ENCODE measurements at regions not wholly inside any gene's neighbourhood (a gene's known extent, or its start where the extent isn't known, plus 50 kb on each side); places are given as distances from the start of the nearest gene placed in this dataset.

DNA sequence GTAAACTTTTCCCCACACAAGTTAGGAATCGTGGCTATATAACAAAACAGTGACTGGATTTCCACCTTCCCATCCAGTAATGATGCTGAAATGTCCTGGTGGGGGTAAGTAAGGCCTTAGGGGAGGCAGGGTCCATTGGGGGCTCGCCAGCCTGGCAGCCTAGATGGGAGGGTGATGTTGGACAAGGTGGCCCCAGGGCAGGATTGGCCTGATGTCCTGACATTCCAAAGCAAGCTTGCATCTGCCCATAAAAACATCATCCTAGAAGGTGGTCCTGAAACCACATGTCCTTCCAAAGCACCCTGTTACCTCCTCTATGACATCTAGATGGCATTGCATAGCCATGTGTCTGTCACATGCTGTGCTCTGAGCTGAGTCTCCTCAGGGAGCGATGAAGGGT, 54.1 kb upstream of the RAB6C start:
- Histone ChIP-seq H3K27me3 (replicated peaks; ENCODE audit: insufficient read depth, low read length) (no peaks in the 10 kb centered on the region), H3K9ac (ENCODE audit: low read length) (no peak overlapping the region), H4K20me1 (ENCODE audit: insufficient read depth, low read length) (no peaks in the 10 kb centered on the region), H3K9me3 (replicated peaks; ENCODE audit: insufficient read depth, low read length) (no peaks in the 10 kb centered on the region), H3K4me1 (ENCODE audit: low read length) (0 out of 2 replicates have a peak, but pooled peaks cover 2% of the 10 kb centered on the region), H3K27ac (ENCODE audit: low read length) (no peak overlapping the region), H3K79me2 (ENCODE audit: low read length) (no peaks in the 10 kb centered on the region), H3K36me3 (replicated peaks; ENCODE audit: insufficient read depth, low read length) (no peaks in the 10 kb centered on the region), H3K9me2 (replicated peaks; ENCODE audit: insufficient read depth, low read length) (no peaks in the 10 kb centered on the region), H3K4me3 (ENCODE audit: low read length) (no peak overlapping the region), H2AFZ (ENCODE audit: low read length) (no peak overlapping the region), H3F3A (ENCODE audit: insufficient read depth, low read length) (no peaks in the 10 kb centered on the region), H3K4me2 (ENCODE audit: low read depth, low read length) (no peak overlapping the region)
- TF ChIP-seq EZH2 (optimal IDR thresholded peaks at IDR 0.05; ENCODE audit: low read depth, low read length): no peak
- TF ChIP-seq, protein P1, sequence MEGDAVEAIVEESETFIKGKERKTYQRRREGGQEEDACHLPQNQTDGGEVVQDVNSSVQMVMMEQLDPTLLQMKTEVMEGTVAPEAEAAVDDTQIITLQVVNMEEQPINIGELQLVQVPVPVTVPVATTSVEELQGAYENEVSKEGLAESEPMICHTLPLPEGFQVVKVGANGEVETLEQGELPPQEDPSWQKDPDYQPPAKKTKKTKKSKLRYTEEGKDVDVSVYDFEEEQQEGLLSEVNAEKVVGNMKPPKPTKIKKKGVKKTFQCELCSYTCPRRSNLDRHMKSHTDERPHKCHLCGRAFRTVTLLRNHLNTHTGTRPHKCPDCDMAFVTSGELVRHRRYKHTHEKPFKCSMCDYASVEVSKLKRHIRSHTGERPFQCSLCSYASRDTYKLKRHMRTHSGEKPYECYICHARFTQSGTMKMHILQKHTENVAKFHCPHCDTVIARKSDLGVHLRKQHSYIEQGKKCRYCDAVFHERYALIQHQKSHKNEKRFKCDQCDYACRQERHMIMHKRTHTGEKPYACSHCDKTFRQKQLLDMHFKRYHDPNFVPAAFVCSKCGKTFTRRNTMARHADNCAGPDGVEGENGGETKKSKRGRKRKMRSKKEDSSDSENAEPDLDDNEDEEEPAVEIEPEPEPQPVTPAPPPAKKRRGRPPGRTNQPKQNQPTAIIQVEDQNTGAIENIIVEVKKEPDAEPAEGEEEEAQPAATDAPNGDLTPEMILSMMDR (IDR thresholded peaks at IDR 0.05; ENCODE audit: low read length): no peak
- no peak for TF ChIP-seq EZH2phosphoT487 (IDR thresholded peaks at IDR 0.05; ENCODE audit: low read length)
- DNase-seq: no peak

DNA sequence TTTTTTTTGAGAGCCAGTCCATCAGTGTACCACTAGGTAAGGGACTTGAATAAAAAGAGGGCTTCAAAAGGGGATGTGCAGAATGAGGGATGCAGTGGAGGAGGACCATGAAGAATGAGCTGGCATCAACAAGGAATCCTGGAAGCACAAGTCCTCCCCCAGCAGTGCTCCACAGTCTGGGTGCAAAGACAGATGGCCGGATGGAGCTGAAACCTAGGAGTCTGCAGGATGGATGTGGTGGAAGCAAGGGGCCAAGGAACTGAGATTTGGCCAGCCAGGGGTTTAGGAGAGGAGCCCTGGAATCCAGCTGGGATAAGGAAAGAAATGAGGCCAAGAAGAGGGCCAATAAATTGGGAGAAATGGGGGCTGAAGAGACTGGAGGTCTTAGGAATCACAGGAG, 51.8 kb upstream of the RAB6C start:
- Histone ChIP-seq H3K79me2 (ENCODE audit: low read length) (no peaks in the 10 kb centered on the region), H3K4me1 (ENCODE audit: low read length) (no peaks in the 10 kb centered on the region), H3K4me2 (ENCODE audit: low read depth, low read length) (no peak overlapping the region), H3K9ac (ENCODE audit: low read length) (no peak overlapping the region), H3K36me3 (replicated peaks; ENCODE audit: insufficient read depth, low read length) (no peaks in the 10 kb centered on the region), H4K20me1 (ENCODE audit: insufficient read depth, low read length) (no peaks in the 10 kb centered on the region), H2AFZ (ENCODE audit: low read length) (no peak overlapping the region), H3K27ac (ENCODE audit: low read length) (no peak overlapping the region), H3K4me3 (ENCODE audit: low read length) (no peak overlapping the region), H3K27me3 (replicated peaks; ENCODE audit: insufficient read depth, low read length) (no peaks in the 10 kb centered on the region), H3K9me3 (replicated peaks; ENCODE audit: insufficient read depth, low read length) (no peaks in the 10 kb centered on the region), H3F3A (ENCODE audit: insufficient read depth, low read length) (no peaks in the 10 kb centered on the region), H3K9me2 (replicated peaks; ENCODE audit: insufficient read depth, low read length) (no peaks in the 10 kb centered on the region)
- DNase-seq: no peak
- no peak for TF ChIP-seq EZH2 (optimal IDR thresholded peaks at IDR 0.05; ENCODE audit: low read depth, low read length)
- TF ChIP-seq, protein P1 (IDR thresholded peaks at IDR 0.05; ENCODE audit: low read length): no peak
- TF ChIP-seq EZH2phosphoT487 (IDR thresholded peaks at IDR 0.05; ENCODE audit: low read length): no peak

DNA sequence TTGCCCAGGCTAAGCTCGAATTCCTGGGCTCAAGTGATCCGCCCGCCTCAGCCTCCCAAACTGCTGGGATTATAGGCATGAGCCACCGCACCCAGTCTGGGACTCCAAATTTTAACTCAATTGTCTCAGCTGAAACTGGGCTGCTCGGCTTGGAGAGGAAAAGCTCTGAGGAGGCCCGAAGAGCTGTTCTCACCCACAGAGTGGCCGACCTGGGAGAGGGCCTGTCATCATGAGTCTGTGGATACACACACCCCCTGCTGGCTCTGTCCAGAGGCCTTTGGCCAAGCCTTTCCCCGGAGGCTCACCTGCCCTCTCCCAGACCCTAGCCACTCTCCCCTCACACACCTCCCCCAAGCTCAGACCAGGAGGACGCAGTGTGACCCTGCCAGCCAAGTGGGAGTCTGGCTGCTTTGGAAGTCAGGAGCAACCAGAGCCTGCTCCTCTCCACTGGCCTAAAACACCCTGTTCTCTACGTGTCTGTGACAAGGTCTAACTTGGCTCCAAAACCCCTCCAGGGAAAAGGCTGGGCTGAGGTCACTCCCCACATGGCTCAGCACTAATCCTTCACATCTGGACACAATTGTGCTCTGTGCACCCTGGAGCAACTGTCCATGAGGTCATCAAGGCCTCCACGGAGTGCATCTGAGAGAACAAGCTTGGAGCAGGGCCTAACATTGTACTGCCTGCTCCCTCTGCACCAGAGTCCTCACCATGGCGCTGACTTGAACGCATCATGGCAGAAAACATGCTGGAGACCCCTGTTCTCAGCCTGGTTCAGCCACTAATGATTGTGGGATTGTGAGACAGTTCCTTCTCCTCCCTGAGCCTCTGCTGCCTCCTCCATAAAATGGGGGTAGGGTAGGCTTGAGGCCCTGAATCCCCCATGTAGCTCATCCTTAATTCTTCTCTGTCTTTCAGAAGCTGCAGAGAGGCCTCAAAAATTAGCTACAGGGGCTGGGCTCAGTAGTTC, 49.9 kb upstream of the RAB6C start:
- Histone ChIP-seq H3F3A (ENCODE audit: insufficient read depth, low read length) (no peaks in the 10 kb centered on the region), H3K79me2 (ENCODE audit: low read length) (no peaks in the 10 kb centered on the region), H3K4me2 (ENCODE audit: low read depth, low read length) (no peak overlapping the region), H3K36me3 (replicated peaks; ENCODE audit: insufficient read depth, low read length) (no peaks in the 10 kb centered on the region), H3K4me3 (ENCODE audit: low read length) (no peak overlapping the region), H3K9me2 (replicated peaks; ENCODE audit: insufficient read depth, low read length) (no peaks in the 10 kb centered on the region), H4K20me1 (ENCODE audit: insufficient read depth, low read length) (no peaks in the 10 kb centered on the region), H3K27ac (ENCODE audit: low read length) (no peak overlapping the region), H3K9me3 (replicated peaks; ENCODE audit: insufficient read depth, low read length) (no peaks in the 10 kb centered on the region), H3K4me1 (ENCODE audit: low read length) (no peaks in the 10 kb centered on the region), H3K27me3 (replicated peaks; ENCODE audit: insufficient read depth, low read length) (no peaks in the 10 kb centered on the region), H2AFZ (ENCODE audit: low read length) (no peak overlapping the region), H3K9ac (ENCODE audit: low read length) (no peak overlapping the region)
- no peak for DNase-seq
- TF ChIP-seq EZH2 (optimal IDR thresholded peaks at IDR 0.05; ENCODE audit: low read depth, low read length) (no peak), EZH2phosphoT487 (IDR thresholded peaks at IDR 0.05; ENCODE audit: low read length) (no peak)
- TF ChIP-seq, protein P1 (IDR thresholded peaks at IDR 0.05; ENCODE audit: low read length): no peak
